ENCODE measurements at regions not wholly inside any gene's neighbourhood (a gene's known extent, or its start where the extent isn't known, plus 50 kb on each side); places are given as distances from the start of the nearest gene placed in this dataset.
"Not testable (repeated sequence)": the region's sequence is repeated elsewhere in the genome, so short reads cannot be mapped to it uniquely, and the experiment has no call there.

GRCh38 chr19:27962264-27962663 lies 1250.7 kb downstream of the UQCRFS1 start:
- CTCF ChIA-PET = no interaction called here
- no peak for TF ChIP-seq PKNOX1 (IDR thresholded peaks at IDR 0.05)
- no peak for TF ChIP-seq ARNT (IDR thresholded peaks at IDR 0.05)
- TF ChIP-seq HDGF (IDR thresholded peaks at IDR 0.05; ENCODE audit: borderline replicate concordance) = no peak
- no peak for TF ChIP-seq SP1 (IDR thresholded peaks at IDR 0.05)
- POLR2A ChIA-PET = no interaction called here
- DNase-seq (ENCODE audit: extremely low spot score) = no peak

- CTCF ChIA-PET = no interaction called here
- no peak for TF ChIP-seq FOXA1 (IDR thresholded peaks at IDR 0.05)
- TF ChIP-seq TARDBP (IDR thresholded peaks at IDR 0.05) = no peak
- TF ChIP-seq FOXM1 (IDR thresholded peaks at IDR 0.05; ENCODE audit: borderline replicate concordance) = no peak
- no peak for TF ChIP-seq ELF4 (IDR thresholded peaks at IDR 0.05)
- no peak for TF ChIP-seq NFRKB (IDR thresholded peaks at IDR 0.05)
- no peak for TF ChIP-seq SP1 (IDR thresholded peaks at IDR 0.05)
- POLR2A ChIA-PET = no interaction called here
- DNase-seq (ENCODE audit: extremely low spot score) = no peak
Observed at GRCh38 chr19:27955485-27956480, 1257.2 kb downstream of the UQCRFS1 start.

- POLR2A ChIA-PET; DNase-seq (ENCODE audit: extremely low spot score); CTCF ChIA-PET: not testable (repeated sequence)
Observed at GRCh38 chr19:27942607-27943006, 1270.3 kb downstream of the UQCRFS1 start.

GRCh38 chr19:27936139-27936538 lies 1276.8 kb downstream of the UQCRFS1 start:
- POLR2A ChIA-PET = no interaction called here
- no peak for DNase-seq (ENCODE audit: extremely low spot score)
- CTCF ChIA-PET = no interaction called here
- TF ChIP-seq ELF4 (IDR thresholded peaks at IDR 0.05) = no peak
- TF ChIP-seq ZNF384 (IDR thresholded peaks at IDR 0.05) = no peak
- TF ChIP-seq ARNT (IDR thresholded peaks at IDR 0.05) = no peak
- TF ChIP-seq SUZ12 (IDR thresholded peaks at IDR 0.05) = no peak

- TF ChIP-seq HDGF (IDR thresholded peaks at IDR 0.05; ENCODE audit: borderline replicate concordance) (no peak), FOXK2 (IDR thresholded peaks at IDR 0.05) (no peak), ELF4 (IDR thresholded peaks at IDR 0.05) (no peak), ZNF384 (IDR thresholded peaks at IDR 0.05) (no peak), LEF1 (IDR thresholded peaks at IDR 0.05; ENCODE audit: borderline replicate concordance) (no peak), CTBP1 (IDR thresholded peaks at IDR 0.05; ENCODE audit: borderline replicate concordance) (no peak), ARNT (IDR thresholded peaks at IDR 0.05) (no peak)
- DNase-seq (ENCODE audit: extremely low spot score) = no peak
- ChIA-PET POLR2A (no interaction called here), CTCF (no interaction called here)
Observed at GRCh38 chr19:27935669-27936068, 1277.3 kb downstream of the UQCRFS1 start.

GRCh38 chr19:27929399-27929798 lies 1283.6 kb downstream of the UQCRFS1 start:
- TF ChIP-seq FOXA1 (IDR thresholded peaks at IDR 0.05) (no peak), SP1 (IDR thresholded peaks at IDR 0.05) (no peak), FOXK2 (IDR thresholded peaks at IDR 0.05) (no peak), L3MBTL2 (conservative IDR thresholded peaks at IDR 0.05) (no peak), ARNT (IDR thresholded peaks at IDR 0.05) (no peak), ELF4 (IDR thresholded peaks at IDR 0.05) (no peak), CTBP1 (IDR thresholded peaks at IDR 0.05; ENCODE audit: borderline replicate concordance) (no peak), NFRKB (IDR thresholded peaks at IDR 0.05) (no peak), PKNOX1 (IDR thresholded peaks at IDR 0.05) (no peak), SUZ12 (IDR thresholded peaks at IDR 0.05) (no peak), BHLHE40 (IDR thresholded peaks at IDR 0.05; ENCODE audit: borderline replicate concordance) (no peak), HDGF (IDR thresholded peaks at IDR 0.05; ENCODE audit: borderline replicate concordance) (no peak), LEF1 (IDR thresholded peaks at IDR 0.05; ENCODE audit: borderline replicate concordance) (no peak), ZNF384 (IDR thresholded peaks at IDR 0.05) (no peak), FOXM1 (IDR thresholded peaks at IDR 0.05; ENCODE audit: borderline replicate concordance) (no peak), TARDBP (IDR thresholded peaks at IDR 0.05) (no peak)
- no peak for DNase-seq (ENCODE audit: extremely low spot score)

GRCh38 chr19:27925202-27925601 lies 1287.7 kb downstream of the UQCRFS1 start:
- TF ChIP-seq L3MBTL2 (conservative IDR thresholded peaks at IDR 0.05) = no peak
- no peak for TF ChIP-seq CTBP1 (IDR thresholded peaks at IDR 0.05; ENCODE audit: borderline replicate concordance)
- TF ChIP-seq LEF1 (IDR thresholded peaks at IDR 0.05; ENCODE audit: borderline replicate concordance) = no peak
- no peak for TF ChIP-seq FOXM1 (IDR thresholded peaks at IDR 0.05; ENCODE audit: borderline replicate concordance)
- no peak for TF ChIP-seq HDGF (IDR thresholded peaks at IDR 0.05; ENCODE audit: borderline replicate concordance)
- TF ChIP-seq NFRKB (IDR thresholded peaks at IDR 0.05) = no peak
- TF ChIP-seq FOXK2 (IDR thresholded peaks at IDR 0.05) = no peak
- no peak for TF ChIP-seq ELF4 (IDR thresholded peaks at IDR 0.05)
- TF ChIP-seq FOXA1 (IDR thresholded peaks at IDR 0.05) = no peak
- TF ChIP-seq SP1 (IDR thresholded peaks at IDR 0.05) = no peak
- no peak for TF ChIP-seq BHLHE40 (IDR thresholded peaks at IDR 0.05; ENCODE audit: borderline replicate concordance)
- no peak for TF ChIP-seq TARDBP (IDR thresholded peaks at IDR 0.05)
- TF ChIP-seq ARNT (IDR thresholded peaks at IDR 0.05) = no peak
- TF ChIP-seq PKNOX1 (IDR thresholded peaks at IDR 0.05) = no peak
- no peak for TF ChIP-seq ZNF384 (IDR thresholded peaks at IDR 0.05)
- TF ChIP-seq SUZ12 (IDR thresholded peaks at IDR 0.05) = no peak
- ChIA-PET POLR2A (no interaction called here), CTCF (no interaction called here)
- no peak for DNase-seq (ENCODE audit: extremely low spot score)

More at GRCh38 chr19:27929399-27929798, 1283.6 kb downstream of the UQCRFS1 start:
- ChIA-PET POLR2A (no interaction called here), CTCF (no interaction called here)
